K562 (cell line): ENCODE measurements at regions not wholly inside any gene's neighbourhood (a gene's known extent, or its start where the extent isn't known, plus 50 kb on each side); places are given as distances from the start of the nearest gene placed in this dataset.

Source experiments
- ATAC-seq: fragments of 200-7000 bp; cut with Tn5 transposase; 3 replicates; pipeline ENCODE4 v1.9.1; 2020; ENCODE audit warnings: moderate library complexity
- BruUV-seq: library from RNA; stranded (reverse); fragments of 400-500 nt; replicated peaks from 2 replicates; lab custom pipeline; 2021; lab: Mats Ljungman, UMichigan
- CTCF ChIA-PET: fragments of 300-600 bp; formaldehyde crosslinking; extraction: SDS; loops from one replicate; lab custom pipeline; 2021; ENCODE audit warnings: low intra/inter-chr PET ratio; lab: Yijun Ruan, JAX
- POLR2A ChIA-PET: fragments of 300-600, 350-650 bp; sonication (Branson Sonifier 250); formaldehyde crosslinking; extraction: SDS; loops from one replicate; lab custom pipeline; 2021; ENCODE audit warnings: antibody characterized with exemption, inconsistent platforms; lab: Yijun Ruan, JAX
- DNase-seq, 4 experiments: peaks; one replicate each; pipeline versions ENCODE4 v3.0.0 to v3.0.0-alpha.2; 2011 to 2018; ENCODE audit warnings: low spot score in 3 of 4, mixed read lengths in 3 of 4; ENCODE audit errors: extremely low read depth in 1 of 4
- FAIRE-seq: peaks from 2 replicates; lab custom pipeline; 2011; peaks lifted over from hg19 to GRCh38; lab: Jason Lieb, UNC
- H2AFZ ChIP-seq: 2 replicates; pipeline ENCODE4 v1.6.0; 2011; ENCODE audit warnings: low read depth, low read length, control low read depth, inconsistent platforms
- H3K27ac ChIP-seq: fragments of 200-600 bp; 3 replicates; pipeline ENCODE4 v1.8.0; 2011; ENCODE audit warnings: low read depth, mild to moderate bottlenecking, control low read depth, inconsistent platforms, low read length, moderate library complexity, mixed read lengths; ENCODE audit errors: extremely low read depth
- H3K27me3 ChIP-seq, 2 experiments: fragments of 300-600 bp in 1 of 2; 2 replicates in 1 of 2; 3 replicates in 1 of 2; pipeline versions ENCODE4 v1.6.0 to v1.8.0; 2011; ENCODE audit warnings: inconsistent platforms in 2 of 2, low read length in 2 of 2, mild to moderate bottlenecking in 1 of 2, mixed read lengths in 1 of 2, moderate library complexity in 1 of 2; ENCODE audit not compliant: control insufficient read depth in 2 of 2, insufficient read depth in 2 of 2
- H3K36me3 ChIP-seq: fragments of 300-600 bp; 3 replicates; pipeline ENCODE4 v1.8.0; 2011; ENCODE audit warnings: mild to moderate bottlenecking, low read length, inconsistent platforms; ENCODE audit not compliant: control insufficient read depth, insufficient read depth
- H3K4me1 ChIP-seq, 2 experiments: fragments of 200-600 bp in 1 of 2; replicated peaks in 1 of 2; 2 replicates in 1 of 2; 3 replicates in 1 of 2; pipeline versions ENCODE4 v1.5.1 to v1.8.0; 2011; ENCODE audit warnings: inconsistent platforms in 2 of 2, low read length in 2 of 2, mild to moderate bottlenecking in 1 of 2, mixed read lengths in 1 of 2, moderate library complexity in 1 of 2; ENCODE audit not compliant: control insufficient read depth in 2 of 2, insufficient read depth in 2 of 2
- H3K4me2 ChIP-seq: 2 replicates; pipeline ENCODE4 v1.6.1; 2011; ENCODE audit warnings: low read length, control low read depth, inconsistent platforms, mixed read lengths; ENCODE audit not compliant: insufficient read depth
- H3K4me3 ChIP-seq: fragments of 200-600 bp; sonication (generic), shearing (Covaris generic); 2 replicates; pipeline ENCODE4 v1.5.1; 2016; ENCODE audit warnings: control low read depth, inconsistent platforms
- H3K79me2 ChIP-seq: fragments of 200-600 bp; 3 replicates; pipeline ENCODE4 v1.8.0; 2011; ENCODE audit warnings: low read length, inconsistent platforms; ENCODE audit not compliant: control insufficient read depth, insufficient read depth
- H3K9ac ChIP-seq, 2 experiments: 2 replicates each; pipeline versions ENCODE4 v1.6.0 to v1.6.1; 2011; ENCODE audit warnings: low read depth in 2 of 2, low read length in 2 of 2, control low read depth in 1 of 2, inconsistent platforms in 1 of 2, mild to moderate bottlenecking in 1 of 2, mixed read lengths in 1 of 2; ENCODE audit not compliant: insufficient read depth in 1 of 2
- H3K9me1 ChIP-seq: one replicate; pipeline ENCODE4 v1.6.0; 2011; ENCODE audit warnings: inconsistent platforms, mild to moderate bottlenecking, low read length, moderate library complexity; ENCODE audit not compliant: control insufficient read depth, insufficient read depth
- H3K9me3 ChIP-seq: replicated peaks from 2 replicates; pipeline ENCODE4 v1.5.1; 2011; ENCODE audit warnings: low read depth, low read length, inconsistent platforms; ENCODE audit not compliant: control insufficient read depth, insufficient read depth
- H4K20me1 ChIP-seq: replicated peaks from 2 replicates; pipeline ENCODE4 v1.6.1; 2011; ENCODE audit warnings: low read length, inconsistent platforms, mixed read lengths; ENCODE audit not compliant: control insufficient read depth, insufficient read depth
- DPF2 ChIP-seq: fragments of 450-650 bp; IDR thresholded peaks from 2 replicates; pipeline ENCODE4 v1.6.1; 2016
- E2F3 ChIP-seq: fragments of 250-450 bp; sonication (Bioruptor Pico); IDR thresholded peaks from 2 replicates; pipeline ENCODE4 v1.4.0; 2020; ENCODE audit warnings: mild to moderate bottlenecking
- ETS2 ChIP-seq: IDR thresholded peaks from 2 replicates; pipeline ENCODE4 v1.6.1; 2016; ENCODE audit warnings: borderline replicate concordance, missing genetic modification characterization, mild to moderate bottlenecking, moderate library complexity, missing compliant biosample characterization; ENCODE audit not compliant: poor library complexity, severe bottlenecking
- FOXK1 ChIP-seq: sonication (generic); formaldehyde crosslinking; IDR thresholded peaks from 2 replicates; pipeline ENCODE4 v1.8.0; 2022; ENCODE audit warnings: missing genetic modification reagents, mild to moderate bottlenecking, borderline replicate concordance
- MAZ ChIP-seq, 2 experiments: fragments of 450-650 bp in 1 of 2; sonication (generic) in 1 of 2; formaldehyde crosslinking; IDR thresholded peaks in 1 of 2; conservative IDR thresholded peaks in 1 of 2; 2 replicates each; pipeline versions ENCODE4 v1.4.0 to v1.5.0; 2020; ENCODE audit warnings: mild to moderate bottlenecking in 1 of 2, missing genetic modification reagents in 1 of 2
- MEIS2 ChIP-seq: fragments of 450-650 bp; IDR thresholded peaks from 2 replicates; pipeline ENCODE4 v1.6.1; 2014; ENCODE audit warnings: mild to moderate bottlenecking; ENCODE audit not compliant: partially characterized antibody
- NFYB ChIP-seq: IDR thresholded peaks from 2 replicates; pipeline ENCODE4 v1.6.1; 2011; ENCODE audit warnings: mild to moderate bottlenecking, moderate library complexity; ENCODE audit not compliant: insufficient read length; ENCODE audit errors: extremely low read depth
- SIX5 ChIP-seq, 2 experiments: IDR thresholded peaks; 2 replicates each; pipeline ENCODE4 v1.6.1; 2011; ENCODE audit warnings: low read length in 2 of 2, borderline replicate concordance in 1 of 2, low read depth in 1 of 2, mild to moderate bottlenecking in 1 of 2, moderate library complexity in 1 of 2; ENCODE audit not compliant: insufficient read depth in 1 of 2
- SMARCB1 ChIP-seq: IDR thresholded peaks from 2 replicates; pipeline ENCODE4 v1.6.1; 2011; ENCODE audit warnings: improper control_type of control experiment, low read depth; ENCODE audit not compliant: insufficient read length
- ZBTB1 ChIP-seq: sonication (generic); formaldehyde crosslinking; IDR thresholded peaks from 2 replicates; pipeline ENCODE4 v1.8.1; 2023; ENCODE audit warnings: missing genetic modification reagents, low read depth, mild to moderate bottlenecking, borderline replicate concordance
- ZNF324 ChIP-seq: fragments of 250-450 bp; sonication (Bioruptor Pico); IDR thresholded peaks from 2 replicates; pipeline ENCODE4 v1.4.0; 2020; ENCODE audit warnings: mild to moderate bottlenecking
- WGBS: fragments of 100-300 bp; shearing (Covaris generic); methylation state at CpG from one replicate; pipeline ENCODE4 v1.1.6; 2016; ENCODE audit warnings: low coverage, mixed read lengths; ENCODE audit not compliant: insufficient coverage; ENCODE audit errors: missing lambda C conversion rate; 5-methylcytosine and 5-hydroxymethylcytosine counted together
- in situ Hi-C: fragments of 300-500 bp; cut with MboI; formaldehyde crosslinking; loops from 4 replicates; pipeline ENCODE4 v1.15.0; 2018; ENCODE audit warnings: inconsistent platforms, mixed read lengths
- intact Hi-C: fragments of 100-400 bp; cut with micrococcal nuclease; formaldehyde crosslinking; loops from 2 replicates; pipeline ENCODE4 v1.14.2; 2022
- TF ChIP-seq, protein P1 (sequence below): sonication (generic); formaldehyde crosslinking; IDR thresholded peaks from 2 replicates; pipeline ENCODE4 v1.9.0; 2022; ENCODE audit warnings: mild to moderate bottlenecking, missing genetic modification reagents
- TF ChIP-seq, protein P2 (sequence below): fragments of 450-650 bp; formaldehyde crosslinking; conservative IDR thresholded peaks from 2 replicates; pipeline ENCODE4 v1.4.0; 2022; ENCODE audit warnings: mild to moderate bottlenecking, missing genetic modification characterization

DNA sequence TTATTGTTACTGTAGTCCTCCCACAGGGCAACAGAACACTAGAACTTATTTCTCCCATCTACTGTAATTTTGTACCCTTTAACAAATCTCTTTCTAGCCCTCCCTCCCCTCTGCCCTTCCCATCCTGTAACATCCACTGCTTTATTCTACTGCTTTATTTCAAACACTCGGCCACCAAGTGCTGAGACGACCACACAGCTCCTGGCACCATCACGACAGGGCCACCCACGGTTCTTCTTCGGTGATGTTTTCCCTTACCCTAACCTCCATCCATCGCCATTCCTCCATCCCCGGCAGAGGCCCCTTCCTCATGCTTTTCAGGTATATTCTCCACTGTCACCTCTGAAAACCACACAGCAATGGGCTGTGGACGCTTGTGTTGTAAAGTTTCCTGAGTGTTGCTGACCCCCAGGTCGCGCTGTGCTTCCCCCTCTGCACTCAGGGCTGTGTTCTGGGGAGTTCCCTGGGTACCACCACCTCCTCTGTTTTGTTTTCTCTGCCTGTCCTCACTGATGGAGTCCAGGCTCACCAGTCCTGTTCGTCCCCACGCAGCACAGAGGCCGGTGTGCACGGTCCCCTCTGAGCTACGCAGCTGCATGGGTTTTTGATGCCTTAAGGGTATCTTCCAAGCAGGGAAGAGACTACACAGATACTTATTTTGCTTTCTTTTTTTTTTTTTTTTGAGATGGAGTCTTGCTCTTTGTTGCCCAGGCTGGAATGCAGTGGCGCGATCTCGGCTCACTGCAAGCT, 207.2 kb upstream of the TMEM132C start:
- no peak overlapping the region for H3K4me3 ChIP-seq
- FAIRE-seq (no peak), DNase-seq (no peak), ATAC-seq (no peak)
- H3K36me3 ChIP-seq: no peaks in the 10 kb centered on the region
- no peak overlapping the region for H3K27ac ChIP-seq
- in situ Hi-C loops (no loop called here), intact Hi-C loops (loop anchor here (10.0 kb wide), 1 partner anchor 375 kb away; no protein-coding TSS in a partner anchor)
- TF ChIP-seq, protein P1, sequence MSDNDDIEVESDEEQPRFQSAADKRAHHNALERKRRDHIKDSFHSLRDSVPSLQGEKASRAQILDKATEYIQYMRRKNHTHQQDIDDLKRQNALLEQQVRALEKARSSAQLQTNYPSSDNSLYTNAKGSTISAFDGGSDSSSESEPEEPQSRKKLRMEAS: no peak
- TF ChIP-seq FOXK1: no peak
- no peak for TF ChIP-seq DPF2
- no peak for TF ChIP-seq E2F3 (CRISPR knock-in tag)
- no peak for TF ChIP-seq MEIS2
- TF ChIP-seq ZNF324 (CRISPR knock-in tag): no peak
- no peak for TF ChIP-seq SIX5 (IDR thresholded peaks at IDR 0.05; ENCODE audit: borderline replicate concordance in 1 of 2, insufficient read depth in 1 of 2, low read depth in 1 of 2, low read length in 2 of 2)
- TF ChIP-seq SMARCB1: no peak
- no peak for TF ChIP-seq NFYB
- TF ChIP-seq, protein P2, sequence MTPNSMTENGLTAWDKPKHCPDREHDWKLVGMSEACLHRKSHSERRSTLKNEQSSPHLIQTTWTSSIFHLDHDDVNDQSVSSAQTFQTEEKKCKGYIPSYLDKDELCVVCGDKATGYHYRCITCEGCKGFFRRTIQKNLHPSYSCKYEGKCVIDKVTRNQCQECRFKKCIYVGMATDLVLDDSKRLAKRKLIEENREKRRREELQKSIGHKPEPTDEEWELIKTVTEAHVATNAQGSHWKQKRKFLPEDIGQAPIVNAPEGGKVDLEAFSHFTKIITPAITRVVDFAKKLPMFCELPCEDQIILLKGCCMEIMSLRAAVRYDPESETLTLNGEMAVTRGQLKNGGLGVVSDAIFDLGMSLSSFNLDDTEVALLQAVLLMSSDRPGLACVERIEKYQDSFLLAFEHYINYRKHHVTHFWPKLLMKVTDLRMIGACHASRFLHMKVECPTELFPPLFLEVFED (CRISPR knock-in tag): no peak
- no peak for TF ChIP-seq ETS2
- TF ChIP-seq ZBTB1 (CRISPR knock-in tag): no peak
- TF ChIP-seq MAZ (CRISPR knock-in tag; conservative IDR thresholded peaks at IDR 0.05 in 1 of 2, IDR thresholded peaks at IDR 0.05 in 1 of 2): no peak
- no peaks in the 10 kb centered on the region for H3K4me1 ChIP-seq
- CTCF ChIA-PET: no interaction called here
- no peaks in the 10 kb centered on the region for H3K27me3 ChIP-seq
- no peak overlapping the region for H3K4me2 ChIP-seq
- H3K79me2 ChIP-seq: no peaks in the 10 kb centered on the region
- 3% methylated on average over 15 of the region's 18 CpGs for WGBS
- no TSS peak for BruUV-seq
- H4K20me1 ChIP-seq: no peaks in the 10 kb centered on the region
- no peaks in the 10 kb centered on the region for H3K9me1 ChIP-seq
- H3K9ac ChIP-seq: no peak overlapping the region
- POLR2A ChIA-PET: no interaction called here
- no peaks in the 10 kb centered on the region for H3K9me3 ChIP-seq
- no peak overlapping the region for H2AFZ ChIP-seq
